Common myeloid progenitor, CD34-positive (primary cell): ENCODE measurements at regions not wholly inside any gene's neighbourhood (a gene's known extent, or its start where the extent isn't known, plus 50 kb on each side); places are given as distances from the start of the nearest gene placed in this dataset.

Experiments used
- CTCF ChIA-PET: fragments of 350-600 bp; sonication (Branson Sonifier 250); formaldehyde crosslinking; loops from one replicate; lab custom pipeline; 2021; ENCODE audit warnings: antibody characterized with exemption; lab: Charles Lee
- POLR2A ChIA-PET: fragments of 350-600 bp; sonication (Branson Sonifier 250); formaldehyde crosslinking; loops from one replicate; lab custom pipeline; 2021; ENCODE audit warnings: antibody characterized with exemption; lab: Charles Lee
- DNase-seq, 3 donors: peaks; one replicate each; pipeline versions ENCODE4 v3.0.0 to v3.0.0-alpha.2; 2013
- H3K27ac ChIP-seq, 2 experiments: 1 replicate in 1 of 2; 2 replicates in 1 of 2; pipeline ENCODE4 v1.7.0; 2013; ENCODE audit warnings: inconsistent platforms in 2 of 2, low read length in 2 of 2, mild to moderate bottlenecking in 2 of 2, low read depth in 1 of 2, moderate library complexity in 1 of 2; ENCODE audit not compliant: severe bottlenecking in 2 of 2, insufficient read depth in 1 of 2, poor library complexity in 1 of 2
- H3K27me3 ChIP-seq, 5 experiments: replicated peaks in 2 of 5; 1 replicate in 3 of 5; 2 replicates in 2 of 5; pipeline versions ENCODE4 v1.6.1 to v1.7.0; 2013; ENCODE audit warnings: low read length in 4 of 5, mild to moderate bottlenecking in 2 of 5, moderate library complexity in 2 of 5, inconsistent platforms in 1 of 5; ENCODE audit not compliant: insufficient read depth in 5 of 5, control insufficient read depth in 4 of 5
- H3K36me3 ChIP-seq, 4 experiments: 1 replicate in 2 of 4; 2 replicates in 2 of 4; pipeline versions ENCODE4 v1.6.1 to v1.7.0; 2013; ENCODE audit warnings: low read length in 3 of 4, control low read depth in 1 of 4, mild to moderate bottlenecking in 1 of 4; ENCODE audit not compliant: control insufficient read depth in 4 of 4, insufficient read depth in 4 of 4
- H3K4me1 ChIP-seq, 4 experiments: 1 replicate in 3 of 4; 2 replicates in 1 of 4; pipeline versions ENCODE4 v1.6.1 to v1.7.1; 2013; ENCODE audit warnings: low read length in 3 of 4, mild to moderate bottlenecking in 3 of 4, control low read depth in 1 of 4, inconsistent platforms in 1 of 4, moderate library complexity in 1 of 4; ENCODE audit not compliant: control insufficient read depth in 4 of 4, insufficient read depth in 4 of 4; ENCODE audit errors: control extremely low read depth in 1 of 4
- H3K4me3 ChIP-seq, 7 experiments: 1 replicate in 4 of 7; 2 replicates in 3 of 7; pipeline versions ENCODE4 v1.5.1 to v1.7.0; 2013; ENCODE audit warnings: mild to moderate bottlenecking in 7 of 7, low read length in 6 of 7, moderate library complexity in 6 of 7, inconsistent platforms in 2 of 7, low read depth in 2 of 7, control low read depth in 1 of 7; ENCODE audit not compliant: insufficient read depth in 4 of 7, control insufficient read depth in 1 of 7; ENCODE audit errors: extremely low read depth in 1 of 7
- H3K9me3 ChIP-seq, 5 experiments: 1 replicate in 4 of 5; 2 replicates in 1 of 5; pipeline versions ENCODE4 v1.6.1 to v1.7.1; 2013; ENCODE audit warnings: low read length in 4 of 5, mild to moderate bottlenecking in 2 of 5, inconsistent platforms in 1 of 5, low read depth in 1 of 5, moderate library complexity in 1 of 5; ENCODE audit not compliant: control insufficient read depth in 4 of 5, insufficient read depth in 2 of 5; ENCODE audit errors: control extremely low read depth in 1 of 5
- WGBS: methylation state at CpG from one replicate; pipeline ENCODE4 v1.1.5; 2013; ENCODE audit not compliant: insufficient coverage; 5-methylcytosine and 5-hydroxymethylcytosine counted together

DNA sequence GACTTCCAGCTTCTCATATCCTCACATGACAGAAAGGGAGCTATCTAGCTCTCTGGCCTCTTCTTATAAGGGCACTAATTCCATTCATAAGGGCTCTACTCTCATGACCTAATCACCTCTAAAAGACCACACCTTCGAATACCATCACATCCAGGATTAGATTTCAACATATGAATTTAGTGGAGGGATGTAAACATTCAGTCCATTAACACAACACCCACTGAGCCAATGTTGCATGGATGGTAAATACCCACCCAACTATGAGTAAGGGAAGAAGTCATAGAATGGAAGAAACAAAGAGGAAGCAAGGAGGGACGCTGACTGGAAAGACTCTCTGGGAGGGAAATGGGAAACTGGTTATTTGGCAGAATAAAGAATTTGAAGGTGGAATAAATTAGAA, 112.6 kb upstream of the CCDC112 start:
- Histone ChIP-seq H3K27me3 (no peaks in the 10 kb centered on the region), H3K4me1 (no peaks in the 10 kb centered on the region), H3K36me3 (no peaks in the 10 kb centered on the region), H3K9me3 (peaks cover 0 to 1% (median 0%) of the 10 kb centered on the region in 5 experiments), H3K4me3 (no peak overlapping the region), H3K27ac (no peak overlapping the region)
- 100% methylated on average over 1 of the region's 2 CpGs for WGBS
- CTCF ChIA-PET, result no interaction called here
- DNase-seq, result no peak
- POLR2A ChIA-PET, result no interaction called here

DNA sequence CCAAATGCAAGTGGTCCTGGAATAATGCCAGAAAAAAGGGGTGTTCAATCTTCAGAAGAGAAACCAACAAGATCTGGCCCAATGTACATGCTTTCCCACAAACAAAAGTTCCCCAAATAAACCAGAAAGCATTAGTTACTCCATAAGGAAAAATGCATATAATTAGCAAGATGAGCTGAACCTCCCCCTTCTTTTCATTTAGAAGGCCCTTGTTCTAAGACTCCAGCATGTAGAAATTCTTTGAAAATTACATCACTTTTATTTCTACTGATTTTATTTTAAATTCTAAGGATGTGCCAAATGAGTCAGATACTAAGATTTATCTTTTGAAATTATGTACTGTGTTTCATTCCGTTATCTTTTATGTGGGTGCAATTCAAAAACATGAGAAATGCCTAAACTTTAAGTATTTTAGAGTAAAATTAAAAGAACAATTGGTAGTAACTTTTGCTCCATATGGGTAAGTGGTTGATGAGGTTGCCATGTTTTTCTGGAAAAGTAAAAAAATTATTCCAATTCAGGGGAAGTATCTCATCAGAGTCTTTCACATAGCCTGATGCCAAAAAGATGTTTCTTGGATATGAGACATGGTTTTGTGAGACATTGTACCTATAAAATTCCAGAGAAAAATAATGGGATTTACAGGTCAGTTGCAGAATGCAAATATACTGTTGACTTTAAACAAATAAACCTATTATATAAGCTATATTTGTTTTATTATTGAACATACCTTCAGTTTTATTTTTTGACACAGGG, 106.5 kb upstream of the CCDC112 start:
- no peak overlapping the region for H3K27ac ChIP-seq
- no peak overlapping the region for H3K4me3 ChIP-seq
- no peaks in the 10 kb centered on the region for H3K9me3 ChIP-seq
- WGBS, result no CpG with 5 or more reads among the region's 1 CpG
- H3K36me3 ChIP-seq, result no peaks in the 10 kb centered on the region
- ChIA-PET POLR2A (no interaction called here), CTCF (no interaction called here)
- DNase-seq, result no peak
- H3K4me1 ChIP-seq, result no peaks in the 10 kb centered on the region
- H3K27me3 ChIP-seq, result no peaks in the 10 kb centered on the region

DNA sequence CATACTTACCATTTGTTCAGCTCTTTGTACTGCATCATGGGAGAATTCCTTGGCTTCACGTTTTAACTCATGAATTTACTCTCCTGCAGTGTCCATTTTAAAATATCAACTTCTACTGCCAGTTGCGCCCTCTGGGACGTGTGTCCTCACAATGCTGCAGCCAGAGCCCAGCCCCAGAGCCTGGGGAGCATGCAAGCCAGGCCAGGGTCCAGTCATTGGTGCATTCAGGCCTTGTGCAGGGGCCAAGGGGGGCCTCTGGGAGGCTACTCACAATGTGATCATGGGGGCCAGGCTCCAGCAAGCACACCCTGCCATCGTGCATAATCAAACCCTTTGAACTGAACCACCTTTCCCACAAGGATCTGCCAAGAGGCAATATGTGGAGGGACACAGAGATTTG, 105.6 kb upstream of the CCDC112 start:
- WGBS, result 66% methylated on average over 4 of the region's 4 CpGs
- no peaks in the 10 kb centered on the region for H3K36me3 ChIP-seq
- no peaks in the 10 kb centered on the region for H3K9me3 ChIP-seq
- H3K4me1 ChIP-seq, result no peaks in the 10 kb centered on the region
- DNase-seq, result no peak
- H3K27ac ChIP-seq, result no peak overlapping the region
- no peaks in the 10 kb centered on the region for H3K27me3 ChIP-seq
- POLR2A ChIA-PET, result no interaction called here
- H3K4me3 ChIP-seq, result no peak overlapping the region
- CTCF ChIA-PET, result no interaction called here

DNA sequence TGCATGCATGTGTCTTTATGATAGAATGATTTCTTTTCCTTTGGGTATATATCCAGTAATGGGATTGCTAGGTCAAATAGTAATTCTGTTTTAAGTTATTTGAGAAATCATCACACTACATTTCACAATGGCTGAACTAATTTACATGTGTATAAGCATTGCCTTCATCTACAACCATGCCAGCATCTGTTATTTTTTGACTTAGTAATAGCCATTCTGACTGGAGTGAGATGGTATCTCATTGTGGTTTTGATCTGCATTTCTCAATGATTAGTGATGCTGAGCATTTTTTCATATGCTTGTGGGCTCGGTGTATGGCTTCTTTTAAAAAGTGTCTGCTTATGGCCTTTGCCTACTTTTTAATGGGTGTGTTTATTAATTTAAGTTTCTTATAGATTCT, 102.3 kb upstream of the CCDC112 start:
- Histone ChIP-seq H3K27me3 (no peaks in the 10 kb centered on the region), H3K36me3 (no peaks in the 10 kb centered on the region), H3K4me3 (no peak overlapping the region), H3K27ac (no peak overlapping the region), H3K4me1 (no peaks in the 10 kb centered on the region), H3K9me3 (no peaks in the 10 kb centered on the region)
- DNase-seq, result no peak
- ChIA-PET POLR2A (no interaction called here), CTCF (no interaction called here)
- no CpG with 5 or more reads among the region's 1 CpG for WGBS

DNA sequence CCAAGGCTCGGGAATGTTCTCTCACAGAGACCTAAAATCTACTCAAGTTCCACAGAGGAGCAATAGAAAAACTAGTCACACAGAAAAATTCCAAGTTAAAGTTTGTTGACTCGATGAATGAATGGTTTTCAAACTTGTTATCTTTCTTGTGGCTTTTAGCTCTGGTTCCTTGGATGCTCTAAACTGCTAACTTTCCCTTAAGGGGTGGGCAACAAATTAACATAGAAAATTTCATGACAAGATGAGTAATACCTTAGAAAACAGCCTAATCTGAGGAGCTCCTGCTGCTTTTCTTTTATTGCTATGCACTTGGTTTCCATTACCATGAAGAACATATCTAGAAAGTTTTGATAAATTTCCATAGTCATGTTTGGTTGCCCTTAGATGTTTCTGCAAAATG, 100.2 kb upstream of the CCDC112 start:
- DNase-seq, result no peak
- Histone ChIP-seq H3K4me3 (no peak overlapping the region), H3K36me3 (no peaks in the 10 kb centered on the region), H3K27me3 (no peaks in the 10 kb centered on the region), H3K9me3 (no peaks in the 10 kb centered on the region), H3K4me1 (no peaks in the 10 kb centered on the region), H3K27ac (no peak overlapping the region)
- CTCF ChIA-PET, result no interaction called here
- POLR2A ChIA-PET, result no interaction called here
- 83% methylated on average over 2 of the region's 2 CpGs for WGBS

DNA sequence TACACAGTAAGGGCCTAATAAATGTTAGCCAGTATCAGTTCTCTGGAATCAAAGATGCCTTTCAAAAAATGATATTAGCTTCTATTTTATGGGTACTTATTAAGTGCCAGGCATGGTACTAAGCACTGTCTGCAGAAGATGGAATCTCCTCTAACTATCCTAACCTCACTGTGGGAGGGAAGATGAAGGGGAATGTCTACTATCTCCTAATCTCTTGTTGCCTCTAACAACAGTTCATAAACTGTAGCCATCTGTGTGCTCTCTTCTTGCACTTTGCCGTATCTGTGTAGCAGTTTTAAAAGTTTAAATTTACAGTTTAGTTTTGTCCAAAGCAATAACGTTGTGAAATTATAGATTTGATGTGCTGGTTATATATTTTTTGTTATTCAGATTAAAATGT, 99.6 kb upstream of the CCDC112 start:
- WGBS, result 100% methylated on average over 1 of the region's 2 CpGs

DNA sequence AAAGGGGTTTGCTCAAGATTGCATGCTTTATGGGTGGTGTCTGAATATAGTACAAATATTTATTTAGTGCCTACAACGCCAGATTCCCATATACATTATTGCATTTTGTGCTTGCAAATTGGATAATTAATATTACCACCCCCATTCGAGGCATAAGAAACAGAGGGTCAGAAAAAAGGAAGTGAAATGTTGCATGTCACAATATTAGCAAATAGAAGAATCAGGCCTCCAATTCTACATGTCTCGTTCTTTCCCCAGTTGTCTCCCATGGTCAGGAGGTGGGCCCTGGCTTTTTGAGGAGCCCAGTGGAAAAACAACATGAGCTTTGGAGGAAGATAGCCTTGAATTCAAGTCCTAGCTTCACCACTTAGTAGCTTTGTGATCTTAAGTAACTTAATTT, 98.1 kb upstream of the CCDC112 start:
- H3K9me3 ChIP-seq, result peaks cover 0 to 2% (median 0%) of the 10 kb centered on the region in 5 experiments
- H3K4me3 ChIP-seq, result no peak overlapping the region
- no CpG with 5 or more reads among the region's 3 CpGs for WGBS
- POLR2A ChIA-PET, result no interaction called here
- H3K4me1 ChIP-seq, result no peaks in the 10 kb centered on the region
- H3K27me3 ChIP-seq, result no peaks in the 10 kb centered on the region
- H3K27ac ChIP-seq, result no peak overlapping the region
- DNase-seq, result no peak
- H3K36me3 ChIP-seq, result no peaks in the 10 kb centered on the region
- CTCF ChIA-PET, result no interaction called here

More for the DNA sequence above, 99.6 kb upstream of the CCDC112 start:
- Histone ChIP-seq H3K4me1 (no peaks in the 10 kb centered on the region), H3K36me3 (no peaks in the 10 kb centered on the region), H3K27me3 (no peaks in the 10 kb centered on the region), H3K9me3 (peaks cover 0 to 2% (median 0%) of the 10 kb centered on the region in 5 experiments), H3K4me3 (no peak overlapping the region), H3K27ac (no peak overlapping the region)
- CTCF ChIA-PET, result no interaction called here
- POLR2A ChIA-PET, result no interaction called here
- DNase-seq, result no peak
